Fibroblast of gingiva (primary cell): ENCODE measurements at regions not wholly inside any gene's neighbourhood (a gene's known extent, or its start where the extent isn't known, plus 50 kb on each side); places are given as distances from the start of the nearest gene placed in this dataset.

Experiments
- DNase-seq: peaks from one replicate; pipeline ENCODE4 v3.0.0-alpha.2; 2011; ENCODE audit warnings: low read depth

- DNase-seq: no peak
Observed at GRCh38 chr9:129506041-129506440, 114.9 kb downstream of the C9orf50 start.

GRCh38 chr9:129505270-129505902 is 115.5 kb downstream of the C9orf50 start:
- DNase-seq: no peak

- no peak for DNase-seq
Observed at GRCh38 chr9:129504404-129504803, 116.5 kb downstream of the C9orf50 start.

GRCh38 chr9:129501771-129502319 is 119.1 kb downstream of the C9orf50 start:
- no peak for DNase-seq

GRCh38 chr9:129500863-129501770 is 119.8 kb downstream of the C9orf50 start:
- no peak for DNase-seq

GRCh38 chr9:129500161-129500862 is 120.6 kb downstream of the C9orf50 start:
- DNase-seq: no peak

GRCh38 chr9:129498451-129499384 is 122.2 kb downstream of the C9orf50 start:
- DNase-seq: no peak

GRCh38 chr9:129497813-129498450 is 123.0 kb downstream of the C9orf50 start:
- no peak for DNase-seq

GRCh38 chr9:129497005-129497812 is 123.7 kb downstream of the C9orf50 start:
- no peak for DNase-seq

- DNase-seq: peak; percentile 94
Observed at GRCh38 chr9:129496473-129497004, 124.4 kb downstream of the C9orf50 start.

- peak; percentile 89 for DNase-seq
Observed at GRCh38 chr9:129495620-129496472, 125.1 kb downstream of the C9orf50 start.

- no peak for DNase-seq
Observed at GRCh38 chr9:129494113-129494789, 126.7 kb downstream of the C9orf50 start.

- DNase-seq: no peak
Observed at GRCh38 chr9:129493706-129494047, 127.2 kb downstream of the C9orf50 start.

GRCh38 chr9:129493002-129493705 is 127.7 kb downstream of the C9orf50 start:
- DNase-seq: no peak

GRCh38 chr9:129491487-129491855 is 129.4 kb downstream of the C9orf50 start:
- DNase-seq: no peak

- DNase-seq: no peak
Observed at GRCh38 chr9:129490583-129491486, 130.1 kb downstream of the C9orf50 start.
